Osteocyte (in vitro differentiated cells): ENCODE measurements at regions not wholly inside any gene's neighbourhood (a gene's known extent, or its start where the extent isn't known, plus 50 kb on each side); places are given as distances from the start of the nearest gene placed in this dataset.

Experiments
- DNase-seq: peaks from one replicate; pipeline ENCODE4 v3.0.0; 2021; ENCODE audit warnings: mixed read lengths; ENCODE audit not compliant: unreplicated experiment; ENCODE audit errors: extremely low spot score
- H3K27ac Mint-ChIP-seq: one replicate; pipeline ENCODE4 v1.8.0; 2021; ENCODE audit warnings: mild to moderate bottlenecking, mixed read lengths; ENCODE audit not compliant: unreplicated experiment
- H3K27me3 Mint-ChIP-seq: one replicate; pipeline ENCODE4 v1.8.0; 2021; ENCODE audit warnings: mixed read lengths; ENCODE audit not compliant: unreplicated experiment
- H3K36me3 Mint-ChIP-seq: one replicate; pipeline ENCODE4 v1.8.0; 2021; ENCODE audit warnings: mixed read lengths; ENCODE audit not compliant: unreplicated experiment
- H3K4me1 Mint-ChIP-seq: one replicate; pipeline ENCODE4 v1.8.0; 2021; ENCODE audit warnings: mixed read lengths; ENCODE audit not compliant: unreplicated experiment
- H3K4me3 Mint-ChIP-seq: one replicate; pipeline ENCODE4 v1.8.0; 2021; ENCODE audit warnings: mild to moderate bottlenecking, moderate library complexity, mixed read lengths; ENCODE audit not compliant: unreplicated experiment
- H3K9me3 Mint-ChIP-seq: one replicate; pipeline ENCODE4 v1.8.0; 2021; ENCODE audit warnings: mixed read lengths; ENCODE audit not compliant: unreplicated experiment
- CTCF ChIP-seq: fragments of 200-600 bp; sonication (generic); IDR thresholded peaks from 2 replicates; pipeline ENCODE4 v1.5.0; 2021; ENCODE audit warnings: antibody characterized with exemption, mild to moderate bottlenecking, moderate library complexity

DNA sequence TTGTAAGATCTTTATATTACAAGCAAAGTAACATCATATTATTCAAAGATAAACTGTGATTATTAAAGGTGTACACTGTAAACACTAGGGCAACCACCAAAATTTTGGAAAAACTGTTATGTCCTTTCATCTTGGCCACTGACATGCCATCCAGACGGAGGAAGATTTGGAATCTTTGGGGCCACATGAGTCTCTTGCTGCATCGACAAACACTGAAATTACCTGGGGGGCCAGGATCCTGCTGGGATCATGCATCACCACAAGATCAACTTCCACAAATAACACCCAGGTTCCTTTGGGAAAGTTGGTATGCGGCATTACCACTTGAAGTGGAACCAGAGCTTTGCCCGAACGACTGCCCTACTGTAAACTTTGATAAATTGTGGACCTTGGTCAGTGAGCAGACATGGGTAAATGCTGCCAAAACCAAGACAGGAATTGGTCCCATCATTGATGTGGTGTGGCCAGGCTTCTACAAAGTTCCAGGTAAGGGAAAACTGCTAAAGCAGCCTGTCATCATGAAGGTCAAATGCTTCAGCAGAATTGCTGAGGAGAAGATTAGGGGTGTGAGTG is 110.6 kb upstream of the UXS1 start:
- Mint-ChIP-seq H3K27ac (no peak overlapping the region), H3K4me1 (no peaks in the 10 kb centered on the region), H3K27me3 (peaks cover 42% of the 10 kb centered on the region), H3K36me3 (no peaks in the 10 kb centered on the region), H3K9me3 (peaks cover 3% of the 10 kb centered on the region), H3K4me3 (no peak overlapping the region)
- no peak for DNase-seq
- no peak for TF ChIP-seq CTCF

DNA sequence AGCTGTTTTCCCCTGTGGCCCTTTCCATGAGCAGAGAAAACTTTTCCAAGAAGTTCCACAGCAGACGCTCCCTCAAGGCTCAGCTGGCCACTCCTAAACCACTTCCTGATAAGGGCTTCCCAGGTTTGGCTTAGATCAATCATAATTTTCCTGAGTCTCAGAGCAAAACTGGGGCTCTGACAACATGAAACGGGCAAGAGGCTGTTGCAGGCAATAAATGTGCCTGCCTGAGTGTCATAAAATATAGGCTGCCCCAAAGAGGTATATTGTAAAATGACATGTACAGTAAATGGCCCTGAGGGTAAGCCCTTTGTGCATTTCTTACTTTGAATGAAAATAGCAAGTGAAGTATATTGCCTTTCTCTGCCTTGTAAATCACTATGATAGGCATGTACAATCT is 105.6 kb upstream of the UXS1 start:
- no peaks in the 10 kb centered on the region for H3K36me3 Mint-ChIP-seq
- DNase-seq, result no peak
- H3K27ac Mint-ChIP-seq, result no peak overlapping the region
- H3K27me3 Mint-ChIP-seq, result peaks cover 5% of the 10 kb centered on the region
- H3K9me3 Mint-ChIP-seq, result no peaks in the 10 kb centered on the region
- no peak for TF ChIP-seq CTCF
- peaks cover 6% of the 10 kb centered on the region for H3K4me1 Mint-ChIP-seq
- H3K4me3 Mint-ChIP-seq, result no peak overlapping the region

- peaks cover 3% of the 10 kb centered on the region for H3K27me3 Mint-ChIP-seq
- TF ChIP-seq CTCF, result no peak
- H3K4me3 Mint-ChIP-seq, result no peak overlapping the region
- no peaks in the 10 kb centered on the region for H3K36me3 Mint-ChIP-seq
- H3K4me1 Mint-ChIP-seq, result peaks cover 6% of the 10 kb centered on the region
- no peak for DNase-seq
- no peaks in the 10 kb centered on the region for H3K9me3 Mint-ChIP-seq
- H3K27ac Mint-ChIP-seq, result no peak overlapping the region
Observed at GRCh38 chr2:106296182-106296815, 102.2 kb upstream of the UXS1 start.

DNA sequence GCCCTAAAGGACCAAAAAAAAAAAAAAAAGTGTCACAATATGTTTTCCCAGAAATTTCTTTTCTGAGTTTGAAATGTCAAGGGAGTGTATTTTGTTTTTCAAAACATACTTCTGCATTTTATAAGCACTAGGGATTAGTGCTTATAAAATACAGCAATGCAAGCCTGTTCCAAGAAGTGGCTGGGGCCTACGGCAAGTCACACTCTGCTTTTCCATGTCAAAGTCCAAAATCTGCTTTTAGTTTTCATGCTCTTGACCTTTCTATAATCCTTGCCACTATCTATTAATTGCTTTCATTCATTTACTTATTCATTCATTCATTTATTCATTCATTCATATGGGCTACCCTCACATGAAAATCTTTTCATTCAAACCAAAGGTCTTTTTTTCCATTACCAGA is 100.1 kb upstream of the UXS1 start:
- no peak for DNase-seq
- Mint-ChIP-seq H3K4me1 (peaks cover 6% of the 10 kb centered on the region), H3K9me3 (no peaks in the 10 kb centered on the region), H3K4me3 (no peak overlapping the region), H3K27me3 (peaks cover 3% of the 10 kb centered on the region), H3K36me3 (no peaks in the 10 kb centered on the region), H3K27ac (no peak overlapping the region)
- TF ChIP-seq CTCF, result no peak

DNA sequence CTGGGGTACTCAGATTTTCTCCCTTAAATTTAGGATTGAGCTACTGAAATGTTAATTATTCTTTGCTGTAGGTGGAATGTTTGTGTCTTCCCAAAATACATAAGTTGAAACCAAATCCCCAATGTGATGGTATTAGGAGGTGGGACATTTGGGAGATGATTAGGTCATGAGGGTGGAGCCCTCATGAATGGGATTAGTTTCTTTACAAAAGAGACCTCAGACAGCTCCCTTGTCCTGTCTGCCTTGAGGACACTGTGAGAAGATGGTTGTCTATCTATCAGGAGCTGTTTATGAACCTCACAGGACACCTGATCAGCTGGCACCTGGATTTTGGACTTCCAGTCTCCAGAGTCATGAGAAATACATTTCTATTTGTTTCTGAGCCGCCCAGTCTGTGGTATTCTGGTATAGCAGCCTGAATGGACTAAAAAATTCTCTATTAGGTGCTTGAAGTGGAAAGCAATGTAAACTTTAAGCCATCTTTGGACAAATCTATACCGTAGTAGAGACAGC is 99.2 kb upstream of the UXS1 start:
- TF ChIP-seq CTCF, result no peak
- DNase-seq, result no peak
- Mint-ChIP-seq H3K27ac (no peak overlapping the region), H3K27me3 (peaks cover 3% of the 10 kb centered on the region), H3K4me3 (no peak overlapping the region), H3K36me3 (no peaks in the 10 kb centered on the region), H3K4me1 (peaks cover 6% of the 10 kb centered on the region), H3K9me3 (no peaks in the 10 kb centered on the region)
